ENCODE measurements at regions not wholly inside any gene's neighbourhood (a gene's known extent, or its start where the extent isn't known, plus 50 kb on each side); places are given as distances from the start of the nearest gene placed in this dataset.
A peak's percentile ranks its signal among the peaks of the same experiment; 100 is the strongest.
"Not testable (repeated sequence)": the region's sequence is repeated elsewhere in the genome, so short reads cannot be mapped to it uniquely, and the experiment has no call there.

- DNase-seq (ENCODE audit: low spot score) (no peak), FAIRE-seq (no peak)
These were observed 102.0 kb upstream of the DAZL start for GRCh38 chr3:16707260-16707659.

- FAIRE-seq = no peak
- no peak for DNase-seq (ENCODE audit: low spot score)
These were observed 103.1 kb upstream of the DAZL start for GRCh38 chr3:16708285-16708684.

- not testable (repeated sequence) for DNase-seq (ENCODE audit: low spot score); FAIRE-seq
These were observed 106.5 kb upstream of the DAZL start for GRCh38 chr3:16711691-16712090.

GRCh38 chr3:16715281-16715680 is 110.1 kb upstream of the DAZL start:
- DNase-seq (ENCODE audit: low spot score) (no peak), FAIRE-seq (no peak)

- DNase-seq (ENCODE audit: low spot score) = no peak
- FAIRE-seq = no peak
These were observed 114.2 kb upstream of the DAZL start for GRCh38 chr3:16719426-16719825.

GRCh38 chr3:16720367-16720940 is 115.2 kb upstream of the DAZL start:
- FAIRE-seq = no peak

GRCh38 chr3:16721494-16721893 is 116.3 kb upstream of the DAZL start:
- no peak for FAIRE-seq
- no peak for DNase-seq (ENCODE audit: low spot score)

More at GRCh38 chr3:16720367-16720940, 115.2 kb upstream of the DAZL start:
- DNase-seq (ENCODE audit: low spot score) = no peak

GRCh38 chr3:16723978-16724377 is 118.8 kb upstream of the DAZL start:
- FAIRE-seq (no peak), DNase-seq (ENCODE audit: low spot score) (no peak)

GRCh38 chr3:16724487-16724886 is 119.3 kb upstream of the DAZL start:
- DNase-seq (ENCODE audit: low spot score) = no peak
- no peak for FAIRE-seq

GRCh38 chr3:16725972-16726371 is 120.7 kb upstream of the DAZL start:
- DNase-seq (ENCODE audit: low spot score) (no peak), FAIRE-seq (no peak)

- FAIRE-seq (no peak), DNase-seq (ENCODE audit: low spot score) (peak; percentile 30)
These were observed 123.8 kb upstream of the DAZL start for GRCh38 chr3:16728770-16729745.

GRCh38 chr3:16738451-16738850 is 133.2 kb upstream of the DAZL start:
- DNase-seq (ENCODE audit: low spot score) (no peak), FAIRE-seq (no peak)

- no peak for DNase-seq (ENCODE audit: low spot score)
- no peak for FAIRE-seq
These were observed 134.4 kb upstream of the DAZL start for GRCh38 chr3:16739541-16740105.

- DNase-seq (ENCODE audit: low spot score) = no peak
- FAIRE-seq = no peak
These were observed 135.3 kb upstream of the DAZL start for GRCh38 chr3:16740515-16740914.

- FAIRE-seq (peak; percentile 44), DNase-seq (ENCODE audit: low spot score) (peak; percentile 60)
These were observed 136.0 kb upstream of the DAZL start for GRCh38 chr3:16741103-16741758.

- no peak for FAIRE-seq
- peak; percentile 21 for DNase-seq (ENCODE audit: low spot score)
These were observed 136.7 kb upstream of the DAZL start for GRCh38 chr3:16741890-16742289.

GRCh38 chr3:16743276-16743675 is 138.1 kb upstream of the DAZL start:
- no peak for DNase-seq (ENCODE audit: low spot score)
- no peak for FAIRE-seq

- no peak for DNase-seq (ENCODE audit: low spot score)
- FAIRE-seq = no peak
These were observed 125.4 kb upstream of the PLCL2 start for GRCh38 chr3:16759227-16759903.

GRCh38 chr3:16761571-16761970 is 123.2 kb upstream of the PLCL2 start:
- FAIRE-seq = no peak
- DNase-seq (ENCODE audit: low spot score) = no peak

GRCh38 chr3:16765661-16766060 is 119.1 kb upstream of the PLCL2 start:
- DNase-seq (ENCODE audit: low spot score) (no peak), FAIRE-seq (no peak)

GRCh38 chr3:16767006-16767405 is 117.7 kb upstream of the PLCL2 start:
- FAIRE-seq (no peak), DNase-seq (ENCODE audit: low spot score) (no peak)

Measured in urothelium cell line (cell line).